Breast epithelium (tissue), 4 donors: ENCODE measurements at regions not wholly inside any gene's neighbourhood (a gene's known extent, or its start where the extent isn't known, plus 50 kb on each side); places are given as distances from the start of the nearest gene placed in this dataset.

Experiments used
- DNase-seq, 2 donors: peaks; one replicate each; pipeline ENCODE4 v3.0.0-alpha.2; 2019; ENCODE audit warnings: low spot score in 2 of 2
- H3K27ac ChIP-seq, 2 donors: fragments of 200-600 bp; sonication (generic) in 1 of 2; one replicate each; pipeline ENCODE4 v1.5.1; 2016 to 2019; ENCODE audit warnings: mild to moderate bottlenecking in 1 of 2
- H3K27me3 ChIP-seq, 2 donors: fragments of 200-600 bp; sonication (generic) in 1 of 2; one replicate each; pipeline versions ENCODE4 v1.5.1 to v1.6.0; 2017 to 2019; ENCODE audit warnings: control low read depth in 1 of 2, mild to moderate bottlenecking in 1 of 2
- H3K36me3 ChIP-seq: fragments of 200-600 bp; one replicate; pipeline ENCODE4 v1.5.1; 2019
- H3K4me1 ChIP-seq, 2 donors: fragments of 200-600 bp; sonication (generic); one replicate each; pipeline ENCODE4 v1.5.1; 2016 to 2019; ENCODE audit warnings: control low read depth in 1 of 2
- H3K4me3 ChIP-seq, 3 donors: fragments of 200-600 bp; sonication (generic); 1 replicate in 2 of 3; 2 replicates in 1 of 3; pipeline ENCODE4 v1.5.1; 2016 to 2019; ENCODE audit warnings: mild to moderate bottlenecking in 3 of 3, moderate library complexity in 2 of 3
- H3K9me3 ChIP-seq, 2 donors: fragments of 200-600 bp; sonication (generic) in 1 of 2; one replicate each; pipeline ENCODE4 v1.5.1; 2016 to 2019; ENCODE audit warnings: control low read depth in 1 of 2
- POLR2A ChIP-seq: fragments of 450-650 bp; IDR thresholded peaks from one replicate; pipeline ENCODE4 v1.6.1; 2016; ENCODE audit warnings: antibody characterized with exemption, mild to moderate bottlenecking, moderate library complexity
- POLR2AphosphoS5 ChIP-seq, 3 donors: sonication (generic); formaldehyde crosslinking; IDR thresholded peaks; one replicate each; pipeline ENCODE4 v1.6.1; 2017; ENCODE audit warnings: antibody characterized with exemption in 3 of 3
- intact Hi-C: fragments of 100-400 bp; cut with DNase I; formaldehyde crosslinking; loops from one replicate; pipeline ENCODE4 v1.15.1; 2023; ENCODE audit warnings: low total_unique reads
- TF ChIP-seq, protein P1 (sequence below), 3 donors: fragments of 450-650 bp; IDR thresholded peaks; one replicate each; pipeline ENCODE4 v1.5.1; 2016 to 2017; ENCODE audit warnings: antibody characterized with exemption in 3 of 3, mild to moderate bottlenecking in 3 of 3, moderate library complexity in 3 of 3

DNA sequence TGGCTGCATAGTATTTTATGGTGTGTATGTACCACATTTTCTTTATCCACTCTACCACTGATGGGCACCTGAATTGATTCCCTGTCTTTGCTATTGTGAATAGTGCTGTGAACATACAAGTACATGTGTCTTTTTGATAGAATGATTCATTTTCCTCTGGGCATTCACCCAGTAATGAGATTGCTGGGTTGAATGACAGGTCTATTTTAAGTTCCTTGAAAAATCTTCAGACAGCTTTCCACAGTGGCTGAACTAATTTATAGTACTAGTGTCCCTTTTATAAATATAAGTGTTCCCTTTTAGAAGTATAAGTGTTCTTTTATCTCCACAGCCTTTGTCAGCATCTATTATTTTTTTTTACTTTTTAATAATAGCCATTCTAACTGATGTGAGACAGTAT, 303.9 kb upstream of the EPHA4 start:
- peaks cover 4 to 9% of the 10 kb centered on the region in 2 donors for H3K9me3 ChIP-seq
- no peaks in the 10 kb centered on the region for H3K36me3 ChIP-seq
- H3K4me3 ChIP-seq, result no peak overlapping the region
- H3K27me3 ChIP-seq, result no peaks in the 10 kb centered on the region
- no peak for DNase-seq
- no peak overlapping the region for H3K27ac ChIP-seq
- intact Hi-C loops, result no loop called here
- H3K4me1 ChIP-seq, result no peaks in the 10 kb centered on the region
- TF ChIP-seq, protein P1, sequence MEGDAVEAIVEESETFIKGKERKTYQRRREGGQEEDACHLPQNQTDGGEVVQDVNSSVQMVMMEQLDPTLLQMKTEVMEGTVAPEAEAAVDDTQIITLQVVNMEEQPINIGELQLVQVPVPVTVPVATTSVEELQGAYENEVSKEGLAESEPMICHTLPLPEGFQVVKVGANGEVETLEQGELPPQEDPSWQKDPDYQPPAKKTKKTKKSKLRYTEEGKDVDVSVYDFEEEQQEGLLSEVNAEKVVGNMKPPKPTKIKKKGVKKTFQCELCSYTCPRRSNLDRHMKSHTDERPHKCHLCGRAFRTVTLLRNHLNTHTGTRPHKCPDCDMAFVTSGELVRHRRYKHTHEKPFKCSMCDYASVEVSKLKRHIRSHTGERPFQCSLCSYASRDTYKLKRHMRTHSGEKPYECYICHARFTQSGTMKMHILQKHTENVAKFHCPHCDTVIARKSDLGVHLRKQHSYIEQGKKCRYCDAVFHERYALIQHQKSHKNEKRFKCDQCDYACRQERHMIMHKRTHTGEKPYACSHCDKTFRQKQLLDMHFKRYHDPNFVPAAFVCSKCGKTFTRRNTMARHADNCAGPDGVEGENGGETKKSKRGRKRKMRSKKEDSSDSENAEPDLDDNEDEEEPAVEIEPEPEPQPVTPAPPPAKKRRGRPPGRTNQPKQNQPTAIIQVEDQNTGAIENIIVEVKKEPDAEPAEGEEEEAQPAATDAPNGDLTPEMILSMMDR (IDR thresholded peaks at IDR 0.05), result no peak
- TF ChIP-seq POLR2AphosphoS5 (IDR thresholded peaks at IDR 0.05) (no peak), POLR2A (no peak)

DNA sequence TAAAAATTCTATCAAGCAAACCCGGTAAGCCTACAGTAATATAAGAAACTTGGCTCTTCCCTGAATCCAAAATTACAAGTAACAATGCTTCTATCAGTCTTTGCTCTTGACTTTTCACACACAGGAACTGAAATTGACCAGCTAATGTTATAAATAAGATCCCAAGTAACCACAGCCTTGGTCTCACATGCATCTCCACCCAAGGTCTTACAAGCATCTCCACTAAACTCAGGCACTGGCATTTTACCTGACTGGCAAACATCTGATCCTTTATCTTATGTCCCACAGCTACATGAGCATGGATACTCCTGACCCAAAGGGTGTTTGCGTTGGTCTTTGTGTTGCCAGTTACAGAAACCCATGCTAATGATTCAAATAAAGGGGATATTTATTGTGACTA, 302.3 kb upstream of the EPHA4 start:
- no peak for TF ChIP-seq POLR2A
- no peak for TF ChIP-seq POLR2AphosphoS5 (IDR thresholded peaks at IDR 0.05)
- TF ChIP-seq, protein P1 (IDR thresholded peaks at IDR 0.05), result no peak
- intact Hi-C loops, result no loop called here
- Histone ChIP-seq H3K4me3 (no peak overlapping the region), H3K4me1 (no peaks in the 10 kb centered on the region), H3K9me3 (peaks cover 4 to 9% of the 10 kb centered on the region in 2 donors), H3K36me3 (no peaks in the 10 kb centered on the region), H3K27me3 (no peaks in the 10 kb centered on the region), H3K27ac (no peak overlapping the region)
- DNase-seq, result no peak

DNA sequence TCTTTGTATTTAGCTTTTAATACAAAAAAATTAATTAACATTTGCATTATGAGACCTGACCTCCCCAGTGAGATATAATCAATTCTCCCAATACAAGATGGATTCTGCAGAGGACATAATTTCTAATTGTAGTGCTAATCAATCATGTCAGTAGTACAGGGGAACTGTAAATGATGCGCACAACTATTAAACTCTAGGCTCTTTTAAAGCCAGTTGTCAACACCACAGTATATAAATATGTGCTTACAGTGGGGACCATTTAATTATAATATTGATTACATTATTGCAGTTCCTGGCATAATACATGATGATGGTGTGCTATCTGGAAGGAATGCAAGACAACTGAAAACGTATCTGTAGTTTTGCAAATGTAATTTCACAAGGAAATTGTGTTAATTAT, 285.6 kb upstream of the EPHA4 start:
- Histone ChIP-seq H3K9me3 (no peaks in the 10 kb centered on the region), H3K36me3 (no peaks in the 10 kb centered on the region), H3K27me3 (no peaks in the 10 kb centered on the region), H3K27ac (no peak overlapping the region), H3K4me1 (no peaks in the 10 kb centered on the region), H3K4me3 (no peak overlapping the region)
- DNase-seq, result no peak
- no peak for TF ChIP-seq POLR2A
- TF ChIP-seq, protein P1 (IDR thresholded peaks at IDR 0.05), result no peak
- TF ChIP-seq POLR2AphosphoS5 (IDR thresholded peaks at IDR 0.05), result no peak
- intact Hi-C loops, result no loop called here

DNA sequence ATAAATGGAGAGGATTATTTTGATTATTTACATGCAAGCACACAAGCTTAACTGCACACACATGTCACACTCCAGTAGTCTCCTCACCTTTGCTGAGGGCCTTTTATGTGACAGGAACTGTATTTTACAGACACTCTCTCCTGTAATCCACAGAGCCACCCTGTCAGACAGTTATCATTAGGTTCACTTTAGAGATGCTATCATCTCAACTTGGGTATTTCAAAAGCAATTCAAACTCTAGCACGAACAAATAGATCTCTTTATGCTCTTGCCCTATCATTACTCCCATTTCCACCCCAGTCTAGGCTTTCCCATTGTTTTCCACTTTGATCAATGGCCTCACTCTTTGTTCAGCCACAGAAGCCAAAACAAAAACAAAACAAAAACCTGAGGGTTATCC, 281.2 kb upstream of the EPHA4 start:
- H3K27ac ChIP-seq, result no peak overlapping the region

DNA sequence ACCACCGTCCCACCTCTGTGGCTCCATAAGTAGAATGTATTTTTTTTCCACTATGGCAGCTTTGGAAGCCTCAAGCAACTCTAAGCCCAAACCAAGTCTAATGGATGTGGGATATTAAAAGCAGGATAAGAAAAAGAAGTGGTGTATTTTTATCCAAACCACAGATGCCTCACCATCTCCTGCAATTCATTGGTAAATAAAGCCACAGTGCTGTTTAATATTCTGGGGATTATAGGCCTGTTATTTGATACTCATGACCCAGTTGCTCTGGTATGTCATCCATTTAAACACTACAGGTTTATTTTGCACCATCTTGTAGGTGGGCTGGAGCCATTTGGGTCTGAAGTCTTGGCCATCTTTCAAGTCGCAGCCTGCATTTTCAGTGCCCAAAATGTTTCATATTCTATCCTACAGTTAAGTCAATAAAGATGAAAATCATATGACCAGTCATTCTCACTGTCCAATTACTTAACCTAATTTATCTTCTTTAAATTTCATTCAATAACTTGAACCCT, 279.5 kb upstream of the EPHA4 start:
- Histone ChIP-seq H3K36me3 (no peaks in the 10 kb centered on the region), H3K27me3 (no peaks in the 10 kb centered on the region), H3K27ac (no peak overlapping the region), H3K4me1 (no peaks in the 10 kb centered on the region), H3K4me3 (no peak overlapping the region), H3K9me3 (no peaks in the 10 kb centered on the region)
- DNase-seq, result no peak
- no peak for TF ChIP-seq POLR2AphosphoS5 (IDR thresholded peaks at IDR 0.05)
- TF ChIP-seq, protein P1 (IDR thresholded peaks at IDR 0.05), result no peak
- no peak for TF ChIP-seq POLR2A
- intact Hi-C loops, result no loop called here

More for the DNA sequence above, 281.2 kb upstream of the EPHA4 start:
- intact Hi-C loops, result no loop called here
- DNase-seq, result no peak
- Histone ChIP-seq H3K36me3 (no peaks in the 10 kb centered on the region), H3K9me3 (no peaks in the 10 kb centered on the region), H3K4me3 (no peak overlapping the region), H3K27me3 (no peaks in the 10 kb centered on the region), H3K4me1 (no peaks in the 10 kb centered on the region)
- TF ChIP-seq POLR2AphosphoS5 (IDR thresholded peaks at IDR 0.05), result no peak
- TF ChIP-seq POLR2A, result no peak
- TF ChIP-seq, protein P1 (IDR thresholded peaks at IDR 0.05), result no peak
